ENCODE measurements at regions not wholly inside any gene's neighbourhood (a gene's known extent, or its start where the extent isn't known, plus 50 kb on each side); places are given as distances from the start of the nearest gene placed in this dataset.

- TF ChIP-seq ZNF274 (IDR thresholded peaks at IDR 0.05; ENCODE audit: low read depth, low read length) (no peak), YY1 (IDR thresholded peaks at IDR 0.05; ENCODE audit: insufficient read depth, insufficient read length) (no peak), SUZ12 (IDR thresholded peaks at IDR 0.05; ENCODE audit: extremely low read depth, insufficient read depth, insufficient read length) (no peak)
Measured at GRCh38 chr13:73902847-73903246, 231.4 kb downstream of the KLF12 start.
